ENCODE measurements at regions not wholly inside any gene's neighbourhood (a gene's known extent, or its start where the extent isn't known, plus 50 kb on each side); places are given as distances from the start of the nearest gene placed in this dataset.
"Not testable (repeated sequence)": the region's sequence is repeated elsewhere in the genome, so short reads cannot be mapped to it uniquely, and the experiment has no call there.

DNA sequence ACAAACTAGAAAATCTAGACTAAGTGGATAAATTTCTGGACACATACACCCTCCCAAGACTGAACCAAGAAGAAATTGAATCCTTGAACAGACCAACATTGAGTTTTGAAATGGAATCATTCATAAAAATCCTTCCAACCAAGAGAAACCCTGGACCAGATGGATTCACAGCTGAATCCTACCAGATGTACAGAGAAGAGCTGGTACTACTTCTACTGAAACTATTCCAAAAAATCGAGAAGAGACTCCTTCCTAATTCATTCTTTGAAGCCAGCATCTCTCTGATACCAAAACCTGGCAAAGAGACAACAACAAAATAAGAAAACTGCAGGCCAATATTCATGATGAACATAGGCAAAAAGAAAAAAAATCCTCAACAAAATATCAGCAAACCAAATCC is 227.4 kb downstream of the RPAP3 start:
- no peak for DNase-seq

DNA sequence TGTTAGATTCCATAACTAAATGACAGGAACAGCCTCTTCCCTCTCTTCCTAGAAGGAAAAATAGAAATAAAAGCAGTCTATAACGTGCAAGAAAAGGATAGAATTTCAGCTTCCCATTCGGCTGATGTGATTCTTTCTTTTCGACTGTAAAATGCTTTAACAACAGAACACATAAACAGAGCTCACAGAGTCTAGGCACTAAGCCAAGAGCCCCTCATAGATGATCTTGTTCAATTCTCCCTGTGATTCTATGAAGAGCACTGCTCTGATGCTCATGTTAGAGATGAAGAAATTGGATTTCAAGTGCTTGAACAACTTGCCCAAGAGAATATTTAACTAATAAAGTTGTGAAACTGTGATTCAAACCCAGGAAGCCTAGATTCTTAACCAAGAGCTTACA is 232.7 kb downstream of the RPAP3 start:
- no peak for DNase-seq

DNA sequence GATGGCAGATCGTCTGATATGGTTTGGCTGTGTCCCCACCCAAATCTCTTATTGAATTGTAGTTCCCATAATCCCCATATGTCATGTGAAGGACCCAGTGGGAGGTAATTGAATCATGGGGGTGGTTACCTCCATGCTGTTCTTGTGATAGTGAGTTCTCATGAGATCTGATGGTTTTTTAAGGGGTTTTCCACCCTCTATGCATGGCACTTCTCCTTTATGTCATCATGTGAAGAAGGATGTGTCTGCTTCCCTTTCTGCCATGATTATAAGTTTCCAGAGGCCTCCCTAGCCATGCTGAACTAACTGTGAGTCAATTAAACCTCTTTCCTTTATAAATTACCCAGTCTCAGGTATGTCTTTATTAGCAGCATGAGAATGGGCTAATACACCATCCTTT is 235.5 kb downstream of the RPAP3 start:
- DNase-seq, result not testable (repeated sequence)

DNA sequence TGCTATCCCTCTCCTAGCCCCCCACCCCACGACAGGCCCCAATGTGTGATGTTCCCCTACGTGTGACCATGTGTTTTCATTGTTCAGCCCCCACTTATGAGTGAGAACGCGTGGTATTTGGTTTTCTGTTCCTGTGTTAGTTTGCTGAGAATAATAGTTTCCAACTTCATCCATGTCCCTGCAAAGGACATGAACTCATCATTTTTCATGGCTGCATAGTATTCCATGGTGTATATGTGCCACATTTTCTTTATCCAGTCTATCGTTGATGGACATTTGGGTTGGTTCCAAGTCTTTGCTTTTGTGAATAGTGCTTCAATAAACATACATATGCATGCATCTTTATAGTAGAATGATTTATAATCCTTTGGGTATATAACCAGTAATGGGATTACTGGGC is 241.9 kb downstream of the RPAP3 start:
- DNase-seq, result not testable (repeated sequence)

DNA sequence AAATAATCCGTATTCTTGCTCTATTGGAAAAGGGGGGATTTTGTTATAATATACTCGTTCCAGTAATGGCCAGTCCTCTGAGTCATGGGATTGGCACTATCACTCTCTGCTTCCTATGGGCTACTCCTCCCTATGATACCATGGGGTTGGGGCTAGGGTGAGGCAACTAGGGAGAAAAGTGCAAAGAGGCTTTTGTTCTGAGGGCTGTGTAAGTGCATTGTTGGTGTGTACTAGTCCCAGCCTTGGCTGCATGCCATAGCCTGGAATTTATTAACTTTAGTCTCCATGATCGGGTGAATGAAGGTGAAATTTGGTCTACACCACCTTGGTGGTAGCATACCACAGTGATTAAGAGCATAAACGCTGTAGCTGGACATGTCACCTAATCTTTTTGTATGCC is 247.6 kb downstream of the RPAP3 start:
- DNase-seq, result no peak

DNA sequence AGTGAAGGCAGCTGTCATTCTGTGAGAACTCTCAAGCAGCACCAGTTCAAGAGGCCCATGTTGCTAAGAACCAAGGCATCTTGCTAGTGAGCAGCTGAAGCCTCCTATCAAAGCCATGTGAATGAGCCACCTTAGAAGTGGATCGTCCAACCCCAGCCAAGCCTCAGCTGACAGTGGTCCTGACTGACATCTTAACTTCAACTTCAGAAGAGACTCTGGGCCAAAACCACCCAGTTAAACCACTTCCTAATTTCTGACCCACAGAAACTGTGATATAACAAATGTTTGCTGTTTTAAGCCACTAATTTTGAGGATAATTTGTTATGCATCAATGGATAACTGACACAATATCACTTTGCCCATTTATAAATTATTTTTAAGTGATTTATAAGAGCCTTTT is 256.0 kb downstream of the RPAP3 start:
- no peak for DNase-seq

DNA sequence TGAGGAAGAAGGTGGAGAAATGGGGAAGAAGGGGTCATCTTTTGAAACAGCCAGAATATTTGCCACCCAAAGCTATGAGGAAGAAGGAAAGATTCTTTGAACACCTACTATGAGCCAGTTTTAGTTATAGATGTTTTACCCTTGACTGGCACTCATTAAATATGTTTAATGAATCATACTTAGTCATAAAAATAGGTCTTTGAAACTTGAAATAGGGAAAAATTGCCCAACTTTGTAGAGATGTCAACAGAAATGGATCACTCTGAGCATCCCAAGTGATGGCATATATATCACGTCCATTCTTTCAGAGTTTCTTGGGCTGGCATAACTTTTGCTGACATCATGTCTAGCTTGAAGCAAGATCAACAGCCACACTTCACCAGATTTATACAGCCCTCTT is 263.5 kb downstream of the RPAP3 start:
- no peak for DNase-seq

DNA sequence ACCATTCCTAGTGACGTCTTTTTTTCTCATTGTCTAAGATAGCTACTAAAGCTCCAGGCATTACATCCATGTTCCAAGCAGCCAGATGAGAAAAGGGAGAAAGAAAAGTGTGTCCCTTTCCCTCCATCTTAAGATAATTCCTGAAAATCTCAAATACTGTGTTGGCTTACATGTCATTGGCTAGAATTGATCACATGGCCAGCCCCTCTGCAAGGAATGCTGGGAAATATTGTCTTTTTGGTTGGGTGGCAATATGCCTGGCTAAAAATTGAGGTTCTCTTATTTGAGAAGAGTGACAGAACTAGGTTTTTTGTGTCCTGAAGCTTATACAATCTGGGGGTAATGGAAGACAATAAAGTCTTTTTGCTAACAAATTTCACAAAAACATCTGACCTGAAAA is 264.3 kb downstream of the RPAP3 start:
- DNase-seq, result no peak

DNA sequence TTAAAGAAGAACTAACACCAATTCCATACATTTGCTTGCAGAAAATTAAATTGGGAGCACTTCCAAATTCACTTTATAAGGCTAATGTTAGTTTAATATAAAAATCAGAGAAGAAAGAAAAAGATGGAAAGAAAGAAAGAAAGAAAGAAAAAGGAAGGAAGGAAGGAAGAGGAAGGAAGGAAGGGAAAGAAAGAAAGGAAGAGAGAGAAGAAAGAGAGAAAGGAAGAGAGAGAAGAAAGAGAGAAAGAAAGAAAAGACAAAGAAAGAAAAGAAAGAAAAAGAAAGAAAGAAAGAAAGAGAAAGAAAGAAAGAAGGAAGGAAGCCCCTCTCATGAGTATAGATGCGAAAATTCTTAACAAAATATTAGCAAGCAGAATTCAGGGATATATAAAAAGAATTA is 267.7 kb downstream of the RPAP3 start:
- no peak for DNase-seq

DNA sequence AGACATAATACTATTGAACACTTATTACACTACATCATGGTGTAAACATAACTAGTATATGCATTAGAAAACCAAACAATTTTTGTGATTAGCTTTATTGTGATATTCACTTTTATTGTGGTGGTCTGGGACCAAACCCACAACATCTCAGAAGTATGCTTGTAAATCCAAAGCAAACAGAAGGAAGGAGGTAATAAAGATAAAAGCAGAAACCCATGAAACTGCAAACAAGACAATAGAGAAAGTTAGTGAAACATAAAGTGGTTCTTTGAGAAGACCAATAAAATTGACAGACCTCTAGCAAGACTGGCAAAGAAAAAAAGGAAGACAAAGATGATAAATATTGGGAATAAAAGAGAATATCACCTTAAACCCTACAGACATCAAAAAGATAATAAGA is 268.3 kb downstream of the RPAP3 start:
- no peak for DNase-seq

DNA sequence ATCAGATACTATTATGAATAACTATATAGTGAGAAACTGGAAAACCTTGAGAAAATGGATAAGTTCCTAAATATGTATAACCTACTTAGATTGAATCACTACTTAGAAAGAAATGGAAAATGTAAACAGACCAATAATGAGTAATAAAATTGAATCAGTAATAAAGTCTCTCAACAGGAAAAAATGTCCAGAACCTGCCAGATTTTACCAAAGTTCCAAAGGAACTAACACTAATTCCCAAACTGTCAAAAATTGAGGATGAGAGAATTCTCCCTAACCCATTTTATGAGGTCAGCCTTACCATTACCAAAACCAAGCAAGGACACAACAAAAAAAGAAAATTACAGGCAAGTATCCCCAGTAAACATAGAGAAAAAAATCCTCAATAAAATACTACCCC is 272.0 kb downstream of the RPAP3 start:
- DNase-seq, result no peak

DNA sequence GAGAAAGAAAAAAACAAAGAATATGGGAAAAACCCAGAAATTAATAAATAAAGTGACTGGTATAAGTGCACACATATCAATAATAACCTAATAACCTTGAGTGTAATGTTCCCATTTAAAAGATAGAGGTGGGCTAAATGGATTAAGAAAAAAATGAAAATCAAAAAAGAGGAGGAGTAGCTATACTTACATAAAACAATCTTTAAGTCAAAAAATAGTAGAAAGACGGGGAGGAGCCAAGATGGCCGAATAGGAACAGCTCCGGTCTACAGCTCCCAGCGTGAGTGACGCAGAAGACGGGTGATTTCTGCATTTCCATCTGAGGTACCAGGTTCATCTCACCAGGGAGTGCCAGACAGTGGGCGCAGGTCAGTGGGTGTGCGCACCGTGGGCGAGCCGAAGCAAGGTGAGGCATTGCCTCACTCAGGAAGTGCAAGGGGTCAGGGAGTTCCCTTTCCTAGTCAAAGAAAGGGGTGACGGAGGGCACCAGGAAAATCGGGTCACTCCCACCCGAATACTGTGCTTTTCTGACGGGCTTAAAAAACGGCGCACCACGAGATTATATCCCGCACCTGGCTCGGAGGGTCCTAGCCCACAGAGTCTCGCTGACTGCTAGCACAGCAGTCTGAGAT is 279.0 kb downstream of the RPAP3 start:
- not testable (repeated sequence) for DNase-seq

DNA sequence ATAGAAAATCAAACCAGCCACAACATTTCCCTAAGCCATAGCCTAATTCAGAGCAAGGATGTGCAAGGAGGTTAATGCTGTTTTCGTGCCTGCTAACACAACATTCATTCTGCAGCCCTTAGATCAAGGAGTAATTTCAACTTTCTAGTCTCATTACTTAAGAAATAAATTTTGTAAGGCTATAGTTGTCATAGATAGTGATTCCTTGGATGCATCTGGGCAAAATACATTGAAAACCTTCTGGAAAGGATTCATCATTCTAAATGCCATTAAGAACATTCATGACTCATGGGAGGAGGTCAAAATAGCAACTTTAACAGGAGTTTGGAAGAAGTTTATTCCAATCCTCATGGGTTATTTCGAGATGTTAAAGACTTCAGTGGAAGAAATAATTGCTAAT is 283.2 kb downstream of the RPAP3 start:
- no peak for DNase-seq

DNA sequence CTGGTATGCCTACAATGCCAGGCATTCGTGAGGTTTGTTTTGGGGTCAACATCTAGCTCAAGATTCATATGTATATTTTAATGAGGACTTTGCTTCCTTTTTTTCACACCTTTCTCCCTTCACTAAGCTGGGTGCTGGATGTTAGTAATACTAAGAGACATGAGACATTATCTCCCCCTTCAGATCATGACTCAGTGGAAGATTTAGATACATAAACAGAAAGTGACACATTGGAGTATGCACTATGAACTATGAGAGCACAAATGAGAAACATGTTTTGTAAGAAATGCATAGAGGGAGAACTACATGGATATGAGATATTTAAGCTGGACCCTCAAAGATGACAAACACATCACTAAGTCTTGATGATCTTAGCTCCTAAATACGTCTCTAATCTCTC is 286.3 kb downstream of the RPAP3 start:
- DNase-seq, result no peak

DNA sequence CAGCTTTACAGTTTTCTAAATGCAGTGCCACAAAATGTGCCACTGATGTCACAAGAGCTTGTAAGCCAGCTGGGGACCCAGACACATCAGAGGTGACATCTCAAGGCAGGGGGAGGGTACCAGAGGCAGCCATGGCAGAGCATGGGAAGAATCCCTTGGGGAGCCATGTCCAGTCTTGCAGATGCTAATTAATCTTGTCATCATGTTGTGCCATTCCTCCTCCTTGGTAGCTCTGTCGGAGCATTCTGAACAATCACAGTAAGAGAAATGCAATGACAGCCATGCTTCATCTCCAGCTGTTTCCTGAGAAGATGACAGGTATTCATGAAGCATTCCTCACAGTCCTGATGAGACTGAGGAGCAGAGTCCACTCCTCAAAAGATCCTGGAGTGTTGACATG is 287.9 kb downstream of the RPAP3 start:
- no peak for DNase-seq

DNA sequence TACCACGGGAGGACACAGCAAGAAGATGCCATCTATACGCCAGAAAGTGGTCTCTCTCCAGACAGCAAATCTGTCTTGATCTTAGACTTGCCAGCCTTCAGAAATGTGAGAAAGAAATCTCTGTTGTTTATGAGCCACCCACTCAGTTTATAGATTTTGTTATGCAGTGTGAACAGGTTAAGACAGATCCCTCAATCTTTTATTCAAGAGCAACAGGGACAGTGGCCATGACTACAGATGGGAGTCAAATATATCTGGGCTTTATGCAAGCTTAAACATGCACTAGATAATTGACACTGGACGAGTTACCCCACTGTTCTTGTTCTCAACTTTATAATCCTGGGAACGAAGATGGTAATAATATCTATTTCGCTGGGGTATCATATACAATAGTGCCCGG is 288.7 kb downstream of the RPAP3 start:
- DNase-seq, result no peak

DNA sequence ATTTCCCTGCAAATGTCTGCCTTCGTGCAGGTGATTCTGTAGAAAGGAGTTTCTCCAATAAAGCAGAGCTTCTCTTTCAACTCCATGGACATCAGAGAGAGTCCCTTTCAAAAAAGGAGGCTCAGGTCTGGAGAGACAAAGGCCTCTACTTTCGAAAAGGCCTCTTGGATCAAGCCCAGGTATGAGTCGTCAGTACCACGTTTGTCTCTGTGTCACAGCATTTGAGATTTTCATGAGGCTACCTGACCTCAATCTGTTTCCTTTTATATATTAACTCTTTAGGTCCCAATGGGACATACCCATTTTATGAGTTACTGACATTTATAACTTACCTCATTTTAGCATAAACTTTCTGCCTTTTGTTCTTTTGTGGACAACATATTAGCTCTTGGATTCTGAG is 290.8 kb downstream of the RPAP3 start:
- no peak for DNase-seq

DNA sequence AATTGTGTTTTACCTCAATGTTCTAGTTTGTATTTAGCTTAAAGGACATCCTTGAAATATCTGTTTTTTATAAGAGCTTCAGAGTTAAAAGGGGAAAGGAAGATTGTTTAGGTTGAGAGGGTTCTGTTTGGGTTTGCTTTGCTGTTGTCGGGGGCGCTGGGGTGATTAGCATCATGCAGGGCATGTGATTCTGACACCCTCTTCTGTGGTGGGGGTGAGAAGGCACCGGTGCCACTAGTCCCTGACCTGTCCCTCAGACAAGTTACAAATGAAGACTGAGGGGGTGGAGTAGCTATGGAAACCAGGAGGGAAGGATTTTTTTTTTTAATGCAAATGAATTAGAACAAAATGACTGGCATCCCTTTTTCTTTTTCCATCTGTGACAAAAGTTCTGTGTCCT is 291.3 kb downstream of the RPAP3 start:
- DNase-seq, result no peak

DNA sequence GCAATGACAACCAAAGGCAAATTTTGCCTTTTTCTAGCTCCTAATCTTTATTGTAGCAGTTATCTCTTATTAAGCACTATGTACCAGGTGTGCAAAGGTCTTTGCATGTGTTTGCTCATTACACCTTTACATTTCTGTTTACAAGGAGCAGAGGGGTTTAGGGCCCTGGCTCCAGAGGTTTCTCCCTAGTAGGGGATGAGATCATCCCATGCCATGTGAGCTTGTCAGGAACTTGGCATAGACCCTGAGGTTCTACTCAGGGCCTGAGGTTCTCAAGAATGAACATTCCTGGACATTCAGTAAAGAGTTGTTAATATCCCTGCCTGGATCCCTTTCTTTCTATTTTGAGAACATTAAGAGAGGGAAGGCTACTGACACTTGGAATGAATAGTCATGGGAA is 292.0 kb downstream of the RPAP3 start:
- DNase-seq, result no peak

DNA sequence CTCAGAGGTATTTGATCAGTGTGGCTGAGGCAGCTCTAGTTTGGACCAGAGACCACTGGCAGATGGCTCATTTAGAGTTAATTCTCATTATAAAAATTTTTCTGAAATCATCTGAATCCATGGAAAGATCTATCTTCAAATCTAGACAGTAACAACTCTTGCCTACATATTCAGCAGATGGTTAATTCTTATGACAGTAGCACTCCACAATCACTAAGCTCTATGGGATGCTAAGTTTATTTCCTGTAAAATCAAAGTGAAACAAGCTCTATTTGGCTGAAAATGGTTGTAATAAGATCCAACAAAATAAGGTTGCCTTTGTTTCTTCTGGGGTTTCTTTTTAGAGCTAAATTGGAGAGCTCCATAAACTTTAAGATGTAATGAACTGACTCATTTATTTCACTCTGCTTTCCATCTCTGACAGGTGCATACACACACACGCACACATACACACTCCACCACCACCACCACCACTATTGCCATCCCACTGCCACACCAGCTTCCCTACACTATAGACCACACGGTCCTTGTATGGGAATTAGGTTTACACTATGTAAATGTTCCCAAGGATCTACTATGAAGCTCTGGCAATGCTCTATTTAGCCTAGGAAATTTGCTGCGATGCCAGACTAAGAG is 293.1 kb downstream of the RPAP3 start:
- DNase-seq, result no peak

DNA sequence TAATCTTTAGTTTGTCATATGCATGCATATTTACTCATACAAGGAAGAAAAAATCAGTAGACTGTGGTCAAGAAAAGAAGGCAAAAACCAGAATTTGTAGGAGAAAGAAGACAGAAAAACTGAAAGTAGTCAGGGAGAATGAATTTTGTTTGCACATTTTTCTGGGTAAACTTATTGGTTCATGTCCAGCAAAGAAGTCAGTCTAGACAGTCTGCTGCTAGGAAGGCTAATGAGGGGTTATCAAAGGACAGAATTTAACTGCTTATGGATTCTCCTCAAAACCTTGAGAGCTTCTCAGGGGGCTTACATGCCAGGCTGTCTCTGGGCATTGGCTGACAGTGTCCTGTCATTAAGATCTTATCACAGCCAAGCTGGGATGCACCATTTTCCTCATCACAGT is 293.9 kb downstream of the RPAP3 start:
- DNase-seq, result no peak

DNA sequence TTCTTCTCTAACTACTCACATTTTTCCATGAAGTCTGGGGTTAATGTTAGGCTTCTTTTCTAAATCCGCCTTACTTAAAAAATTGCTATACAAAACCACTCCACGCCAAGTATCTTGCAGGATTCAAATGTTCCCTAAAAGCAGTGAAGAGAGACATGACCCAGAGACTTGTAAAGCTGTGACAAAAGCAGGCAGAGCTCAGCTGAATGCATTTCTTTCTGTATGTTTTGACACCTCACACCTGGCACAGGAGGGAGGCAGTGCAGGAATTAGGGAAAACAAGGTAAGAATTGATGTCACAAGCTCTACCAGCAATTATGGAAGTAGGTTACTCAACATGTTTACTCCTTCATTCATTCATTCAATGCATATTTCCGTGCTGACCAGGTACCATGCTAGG is 295.0 kb downstream of the RPAP3 start:
- DNase-seq, result no peak

DNA sequence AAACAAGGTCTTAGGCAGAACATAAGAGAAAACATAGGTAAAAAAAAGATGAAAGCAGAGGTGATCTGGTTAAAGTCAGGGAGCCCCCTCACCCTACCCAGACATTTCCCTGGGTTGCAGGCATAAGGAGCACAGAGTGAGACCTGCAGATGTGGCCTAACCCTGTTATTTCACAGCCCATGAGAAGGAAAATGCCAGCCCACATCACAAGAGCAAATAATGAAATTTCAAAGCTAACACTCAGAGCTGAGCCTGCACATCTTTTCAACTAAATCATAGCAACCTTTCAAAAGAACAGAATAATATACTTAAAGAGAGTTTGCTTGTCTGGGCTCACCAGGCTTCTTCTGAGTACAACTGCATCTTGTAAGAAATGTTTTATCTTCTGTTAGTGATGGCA is 295.4 kb downstream of the RPAP3 start:
- DNase-seq, result no peak

DNA sequence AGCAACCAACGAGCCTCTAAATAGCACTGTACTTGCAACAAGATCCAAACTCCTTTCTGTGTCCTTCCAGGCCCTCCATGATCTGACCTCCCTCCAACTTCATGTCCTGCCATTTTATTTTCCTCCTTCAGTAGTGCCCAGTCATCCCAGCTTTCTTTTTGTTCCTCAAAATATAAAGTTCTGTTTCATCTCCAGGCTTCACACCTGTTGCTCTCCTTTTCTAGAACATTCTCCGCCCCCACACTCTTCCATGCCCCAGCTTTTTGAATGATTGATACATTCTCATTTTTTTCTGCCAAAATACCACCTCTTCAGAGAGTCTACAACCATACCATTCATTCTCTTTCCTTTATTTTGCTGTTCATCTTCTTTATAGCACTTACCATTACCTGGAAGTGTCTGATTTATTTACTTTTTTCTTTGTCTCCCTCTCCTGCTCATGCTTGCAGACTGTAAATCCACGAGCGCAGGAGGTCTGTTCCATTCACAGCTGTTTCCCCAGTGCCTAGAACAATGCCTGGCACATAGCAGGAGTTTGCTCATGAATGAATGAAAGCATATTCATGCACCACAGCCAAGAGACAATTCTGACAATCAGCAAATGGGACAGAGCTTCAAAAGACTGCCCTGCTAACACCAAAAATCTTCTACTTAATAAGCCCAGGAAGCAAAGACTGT is 296.4 kb downstream of the RPAP3 start:
- no peak for DNase-seq
